ENCODE measurements at regions not wholly inside any gene's neighbourhood (a gene's known extent, or its start where the extent isn't known, plus 50 kb on each side); places are given as distances from the start of the nearest gene placed in this dataset.

DNA sequence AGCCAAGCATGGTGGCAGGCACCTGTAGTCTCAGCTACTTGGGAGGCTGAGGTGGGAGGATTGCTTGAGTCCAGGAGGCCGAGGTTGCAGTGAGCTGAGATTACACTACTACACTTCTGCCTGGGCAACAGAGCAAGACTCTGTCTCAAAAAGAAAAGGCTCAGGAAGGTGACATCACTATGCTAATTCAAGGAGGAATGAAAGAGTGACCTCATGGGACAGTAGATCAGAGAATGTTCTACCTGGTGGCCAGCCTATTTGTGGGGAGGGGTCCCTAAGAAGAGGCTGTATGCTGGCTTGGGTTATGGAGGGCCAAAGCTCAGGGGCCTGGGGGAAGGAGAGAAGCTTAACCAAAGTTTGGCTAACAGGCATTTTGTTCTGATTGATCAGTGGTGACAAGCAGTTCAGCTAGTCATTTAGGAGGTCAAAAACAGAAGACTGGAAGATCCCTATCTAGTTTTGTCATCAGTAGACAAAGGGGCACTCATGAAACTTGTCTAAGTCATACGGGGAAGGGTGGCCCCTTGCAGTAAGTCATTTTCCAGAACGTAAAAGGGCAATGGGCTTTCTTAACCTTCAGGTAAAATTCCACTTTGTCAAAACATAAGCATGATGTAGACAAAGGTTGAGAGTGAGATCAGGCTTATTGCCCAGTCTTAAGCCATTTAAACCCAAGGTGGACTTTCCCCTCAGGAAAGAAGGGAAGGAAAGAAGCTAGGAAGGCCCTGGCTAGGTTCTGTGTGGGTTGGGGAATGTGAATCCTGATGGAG lies 60.8 kb upstream of the EEA1 start:
- no peak for TF ChIP-seq EZH2 (IDR thresholded peaks at IDR 0.05; ENCODE audit: insufficient read depth, poor library complexity, severe bottlenecking)
- no peak for TF ChIP-seq EZH2phosphoT487 (IDR thresholded peaks at IDR 0.05; ENCODE audit: insufficient read depth, low read depth)
